ENCODE measurements at regions not wholly inside any gene's neighbourhood (a gene's known extent, or its start where the extent isn't known, plus 50 kb on each side); places are given as distances from the start of the nearest gene placed in this dataset.

DNA sequence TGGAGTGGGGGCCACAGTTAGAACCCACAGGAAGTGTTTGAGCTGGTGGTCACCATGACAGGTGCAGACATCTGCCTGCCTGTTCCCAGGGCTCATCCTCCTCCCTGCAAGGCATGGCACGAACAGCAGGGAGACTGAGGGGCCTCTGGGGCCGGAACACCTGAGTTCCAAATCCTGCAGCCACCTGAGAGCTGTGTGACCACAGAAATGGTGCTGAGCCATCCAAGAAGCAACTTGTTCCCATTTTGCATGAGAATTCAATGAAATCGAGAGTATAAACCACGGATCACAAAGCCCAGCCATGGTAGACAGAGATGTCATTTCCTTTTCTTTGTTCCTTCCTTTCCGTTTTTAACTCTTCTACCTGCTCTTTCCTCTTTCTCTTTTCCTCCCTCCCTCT lies 268.6 kb downstream of the FOXA2 start:
- intact Hi-C loops (cut with DNase I, micrococcal nuclease): no loop called here
- H3K36me3 ChIP-seq (ENCODE audit: low read depth): no peaks in the 10 kb centered on the region
- no peaks in the 10 kb centered on the region for H3K9me3 ChIP-seq
- TF ChIP-seq, protein P1, sequence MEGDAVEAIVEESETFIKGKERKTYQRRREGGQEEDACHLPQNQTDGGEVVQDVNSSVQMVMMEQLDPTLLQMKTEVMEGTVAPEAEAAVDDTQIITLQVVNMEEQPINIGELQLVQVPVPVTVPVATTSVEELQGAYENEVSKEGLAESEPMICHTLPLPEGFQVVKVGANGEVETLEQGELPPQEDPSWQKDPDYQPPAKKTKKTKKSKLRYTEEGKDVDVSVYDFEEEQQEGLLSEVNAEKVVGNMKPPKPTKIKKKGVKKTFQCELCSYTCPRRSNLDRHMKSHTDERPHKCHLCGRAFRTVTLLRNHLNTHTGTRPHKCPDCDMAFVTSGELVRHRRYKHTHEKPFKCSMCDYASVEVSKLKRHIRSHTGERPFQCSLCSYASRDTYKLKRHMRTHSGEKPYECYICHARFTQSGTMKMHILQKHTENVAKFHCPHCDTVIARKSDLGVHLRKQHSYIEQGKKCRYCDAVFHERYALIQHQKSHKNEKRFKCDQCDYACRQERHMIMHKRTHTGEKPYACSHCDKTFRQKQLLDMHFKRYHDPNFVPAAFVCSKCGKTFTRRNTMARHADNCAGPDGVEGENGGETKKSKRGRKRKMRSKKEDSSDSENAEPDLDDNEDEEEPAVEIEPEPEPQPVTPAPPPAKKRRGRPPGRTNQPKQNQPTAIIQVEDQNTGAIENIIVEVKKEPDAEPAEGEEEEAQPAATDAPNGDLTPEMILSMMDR (IDR thresholded peaks at IDR 0.05): no peak
- no peak overlapping the region for H3K4me3 ChIP-seq
- ATAC-seq: no peak
- H3K4me1 ChIP-seq (ENCODE audit: low read depth): no peaks in the 10 kb centered on the region
- no peak for DNase-seq

DNA sequence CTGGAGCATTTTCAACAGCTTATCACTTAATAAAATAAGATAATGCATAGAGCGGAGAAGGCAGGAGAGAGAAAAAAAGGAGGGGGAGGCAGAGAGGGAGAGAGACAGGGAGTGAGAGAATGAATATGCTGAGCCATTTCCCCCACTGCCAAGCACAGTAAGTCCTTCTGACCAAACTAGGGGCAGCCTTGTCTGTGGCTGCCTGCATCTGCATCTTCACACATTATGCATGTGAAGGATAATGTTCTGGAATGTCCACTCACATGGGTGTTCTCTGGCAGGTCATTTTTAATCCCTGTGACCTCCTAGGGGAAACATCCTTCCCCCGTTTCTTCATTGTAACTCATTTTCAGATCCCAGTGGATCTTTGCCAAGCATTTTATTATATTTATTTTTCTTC lies 269.3 kb downstream of the FOXA2 start:
- no peaks in the 10 kb centered on the region for H3K36me3 ChIP-seq (ENCODE audit: low read depth)
- H3K9me3 ChIP-seq: no peaks in the 10 kb centered on the region
- DNase-seq: no peak
- ATAC-seq: no peak
- H3K4me1 ChIP-seq (ENCODE audit: low read depth): no peaks in the 10 kb centered on the region
- no peak overlapping the region for H3K4me3 ChIP-seq
- intact Hi-C loops (cut with DNase I, micrococcal nuclease): no loop called here
- TF ChIP-seq, protein P1 (IDR thresholded peaks at IDR 0.05): no peak

DNA sequence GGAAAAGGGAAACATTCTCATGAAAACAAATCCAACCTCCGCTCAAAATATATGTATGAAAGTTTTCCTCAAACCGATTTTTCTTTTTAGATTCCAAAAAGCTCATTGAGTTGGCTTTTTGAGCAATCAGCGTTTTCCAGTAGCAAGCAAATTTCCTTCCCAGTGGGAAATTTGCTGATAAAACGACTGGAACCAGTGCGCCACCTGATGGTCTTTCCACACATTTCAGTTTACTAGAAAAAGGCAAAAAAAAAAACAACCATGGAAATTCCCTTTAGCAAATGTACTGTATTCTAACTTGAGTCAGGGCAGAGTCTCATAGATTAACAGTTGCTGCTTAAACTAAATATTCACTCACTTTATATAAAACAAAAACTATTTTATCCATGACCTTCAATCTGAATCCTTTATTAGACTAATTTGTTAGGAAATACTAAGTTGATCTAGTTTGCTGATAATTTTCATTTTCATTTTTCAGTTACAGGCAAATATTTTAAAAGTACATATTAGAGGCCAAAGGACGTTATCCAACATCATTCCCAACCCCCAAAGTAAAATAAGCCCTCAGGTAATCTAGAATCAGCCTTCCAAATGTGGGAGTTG lies 271.5 kb downstream of the FOXA2 start:
- no peak for ATAC-seq

DNA sequence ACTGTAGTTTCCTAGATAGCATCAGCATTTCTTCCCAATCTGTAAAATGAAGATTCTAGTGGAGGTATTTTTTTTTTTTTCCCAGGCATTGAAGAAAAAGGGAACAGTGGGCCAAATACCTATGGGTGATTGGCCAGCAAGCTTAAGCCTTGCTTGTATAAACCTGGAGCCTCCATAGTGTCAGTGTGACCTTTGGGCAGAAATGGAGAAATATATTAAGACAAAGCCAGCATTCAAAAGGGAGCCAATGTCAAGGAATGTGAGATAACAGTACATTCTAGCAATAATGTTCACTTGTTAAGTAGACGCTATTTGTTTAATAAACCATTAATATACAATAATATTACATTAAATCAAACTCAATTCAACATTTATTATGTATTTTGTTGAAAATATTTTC lies 275.4 kb downstream of the FOXA2 start:
- intact Hi-C loops (cut with DNase I, micrococcal nuclease): no loop called here
- no peak overlapping the region for H3K4me3 ChIP-seq
- ATAC-seq (no peak), DNase-seq (no peak)
- H3K9me3 ChIP-seq: no peaks in the 10 kb centered on the region
- no peaks in the 10 kb centered on the region for H3K36me3 ChIP-seq (ENCODE audit: low read depth)
- no peaks in the 10 kb centered on the region for H3K4me1 ChIP-seq (ENCODE audit: low read depth)
- TF ChIP-seq, protein P1 (IDR thresholded peaks at IDR 0.05): no peak

More for the DNA sequence above, 271.5 kb downstream of the FOXA2 start:
- TF ChIP-seq, protein P1 (IDR thresholded peaks at IDR 0.05): peak; percentile 27
- DNase-seq: peak in 1 of 3 donors; percentile 50
- Histone ChIP-seq H3K4me1 (ENCODE audit: low read depth) (no peaks in the 10 kb centered on the region), H3K36me3 (ENCODE audit: low read depth) (no peaks in the 10 kb centered on the region), H3K4me3 (no peak overlapping the region), H3K9me3 (no peaks in the 10 kb centered on the region)
- intact Hi-C loops (cut with DNase I, micrococcal nuclease): loop anchor here in 1 of 2 donors (5.0 kb wide), 1 partner anchor 506 kb away; no protein-coding TSS in a partner anchor

DNA sequence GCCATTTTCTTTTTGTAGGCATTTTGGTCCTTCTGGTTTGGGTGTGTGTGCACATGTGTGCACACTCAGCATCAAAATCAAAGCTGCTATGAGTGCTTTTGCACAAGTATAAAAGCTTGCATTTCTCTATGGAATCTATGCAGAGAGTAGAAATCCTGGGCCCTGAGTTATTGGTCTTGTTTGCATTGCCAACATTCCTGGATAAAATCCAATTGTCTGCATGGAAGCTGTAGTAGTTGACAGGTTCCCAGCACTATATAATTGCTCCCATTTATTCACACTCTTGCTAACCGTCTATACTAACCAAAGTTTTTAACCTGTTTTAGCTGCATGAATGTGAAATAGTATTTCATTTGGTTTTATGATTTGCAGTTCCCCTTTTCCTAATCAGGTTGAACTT lies 277.0 kb downstream of the FOXA2 start:
- Histone ChIP-seq H3K36me3 (ENCODE audit: low read depth) (no peaks in the 10 kb centered on the region), H3K4me3 (no peak overlapping the region), H3K4me1 (ENCODE audit: low read depth) (no peaks in the 10 kb centered on the region), H3K9me3 (no peaks in the 10 kb centered on the region)
- intact Hi-C loops (cut with DNase I, micrococcal nuclease): no loop called here
- TF ChIP-seq, protein P1 (IDR thresholded peaks at IDR 0.05): no peak
- DNase-seq (no peak), ATAC-seq (no peak)

DNA sequence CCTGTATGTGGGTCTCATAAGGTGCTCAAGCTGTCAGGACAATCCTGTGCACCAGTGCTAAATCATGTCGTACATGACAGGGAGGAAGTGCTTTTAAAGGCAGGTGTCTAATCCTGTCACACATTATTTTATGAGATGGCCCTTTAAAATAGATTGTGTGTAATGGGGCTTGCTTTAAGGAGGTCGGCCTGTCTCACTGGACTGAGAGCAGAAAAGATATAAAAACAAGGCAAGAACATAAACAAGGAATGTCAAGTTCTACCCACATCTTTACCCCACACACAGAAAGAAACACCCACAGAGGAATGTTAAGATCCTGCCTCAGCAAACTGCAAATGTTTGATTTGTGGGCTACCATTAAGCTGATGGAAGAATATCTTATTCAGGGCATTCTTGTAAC lies 279.0 kb downstream of the FOXA2 start:
- TF ChIP-seq, protein P1 (IDR thresholded peaks at IDR 0.05): no peak
- Histone ChIP-seq H3K9me3 (no peaks in the 10 kb centered on the region), H3K36me3 (ENCODE audit: low read depth) (no peaks in the 10 kb centered on the region), H3K4me1 (ENCODE audit: low read depth) (no peaks in the 10 kb centered on the region), H3K4me3 (no peak overlapping the region)
- intact Hi-C loops (cut with DNase I, micrococcal nuclease): no loop called here
- no peak for ATAC-seq
- no peak for DNase-seq
